GM23248 (cell line): ENCODE measurements at regions not wholly inside any gene's neighbourhood (a gene's known extent, or its start where the extent isn't known, plus 50 kb on each side); places are given as distances from the start of the nearest gene placed in this dataset.

Source experiments
- EZH2 ChIP-seq: fragments of 200-600 bp; sonication (generic); IDR thresholded peaks from 2 replicates; pipeline ENCODE4 v1.6.1; 2018; ENCODE audit warnings: antibody characterized with exemption, mild to moderate bottlenecking; ENCODE audit not compliant: insufficient read depth, poor library complexity, severe bottlenecking
- EZH2phosphoT487 ChIP-seq: fragments of 200-600 bp; sonication (generic); IDR thresholded peaks from 2 replicates; pipeline ENCODE4 v1.6.1; 2018; ENCODE audit warnings: antibody characterized with exemption, moderate library complexity, mild to moderate bottlenecking, low read depth; ENCODE audit not compliant: insufficient read depth

DNA sequence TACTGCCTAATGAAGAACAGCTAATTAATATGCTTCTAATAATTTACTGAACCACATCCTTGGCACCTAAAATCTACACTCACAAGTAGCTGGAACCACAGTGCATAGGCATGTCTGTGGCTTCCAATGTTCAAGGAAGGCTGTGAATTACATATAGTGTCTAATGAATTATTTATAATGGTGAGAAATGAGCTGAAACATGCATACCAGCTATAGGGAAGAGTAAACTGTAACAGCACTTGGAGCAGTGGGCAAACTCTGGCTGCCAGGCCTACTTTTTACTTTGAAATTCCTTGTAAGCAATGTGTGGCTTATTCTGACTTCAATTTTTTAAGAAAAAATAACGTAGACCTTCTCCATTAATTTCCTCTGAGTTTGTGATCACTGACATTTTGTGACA is 953.2 kb upstream of the CDH8 start:
- TF ChIP-seq EZH2phosphoT487 (no peak), EZH2 (no peak)
